ENCODE measurements at regions not wholly inside any gene's neighbourhood (a gene's known extent, or its start where the extent isn't known, plus 50 kb on each side); places are given as distances from the start of the nearest gene placed in this dataset.
"Not testable (repeated sequence)": the region's sequence is repeated elsewhere in the genome, so short reads cannot be mapped to it uniquely, and the experiment has no call there.

DNA sequence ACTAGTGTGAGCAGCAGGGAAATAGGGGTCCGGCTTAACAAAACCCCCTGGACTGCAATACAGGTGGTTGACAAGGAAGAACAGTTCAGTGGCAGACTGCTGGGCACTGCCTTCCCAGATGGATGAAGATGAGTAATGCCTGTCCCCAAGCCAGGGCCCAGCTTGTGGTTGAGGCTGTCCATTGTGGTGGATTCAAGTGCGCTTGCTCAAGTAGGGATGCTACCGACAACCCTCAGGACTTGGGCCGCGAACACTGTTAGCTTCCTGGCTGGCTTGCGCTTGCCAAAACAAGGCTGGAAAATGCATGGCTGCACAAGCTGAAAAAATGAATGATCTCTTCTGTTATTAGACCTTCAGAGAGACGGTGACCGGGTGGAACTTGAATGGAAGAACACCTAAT, 116.1 kb upstream of the ACBD5 start:
- ATAC-seq (no peak), DNase-seq (no peak)
- intact Hi-C loops (cut with DNase I): loop anchor here in 4 of 10 donors (5.0 to 10.0 kb wide), 3 partner anchors 132 to 464 kb away; no protein-coding TSS in a partner anchor
- H3K4me1 ChIP-seq: peaks cover 0 to 10% (median 0%) of the 10 kb centered on the region in 9 donors
- TF ChIP-seq, protein P1, sequence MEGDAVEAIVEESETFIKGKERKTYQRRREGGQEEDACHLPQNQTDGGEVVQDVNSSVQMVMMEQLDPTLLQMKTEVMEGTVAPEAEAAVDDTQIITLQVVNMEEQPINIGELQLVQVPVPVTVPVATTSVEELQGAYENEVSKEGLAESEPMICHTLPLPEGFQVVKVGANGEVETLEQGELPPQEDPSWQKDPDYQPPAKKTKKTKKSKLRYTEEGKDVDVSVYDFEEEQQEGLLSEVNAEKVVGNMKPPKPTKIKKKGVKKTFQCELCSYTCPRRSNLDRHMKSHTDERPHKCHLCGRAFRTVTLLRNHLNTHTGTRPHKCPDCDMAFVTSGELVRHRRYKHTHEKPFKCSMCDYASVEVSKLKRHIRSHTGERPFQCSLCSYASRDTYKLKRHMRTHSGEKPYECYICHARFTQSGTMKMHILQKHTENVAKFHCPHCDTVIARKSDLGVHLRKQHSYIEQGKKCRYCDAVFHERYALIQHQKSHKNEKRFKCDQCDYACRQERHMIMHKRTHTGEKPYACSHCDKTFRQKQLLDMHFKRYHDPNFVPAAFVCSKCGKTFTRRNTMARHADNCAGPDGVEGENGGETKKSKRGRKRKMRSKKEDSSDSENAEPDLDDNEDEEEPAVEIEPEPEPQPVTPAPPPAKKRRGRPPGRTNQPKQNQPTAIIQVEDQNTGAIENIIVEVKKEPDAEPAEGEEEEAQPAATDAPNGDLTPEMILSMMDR (IDR thresholded peaks at IDR 0.05): no peak
- WGBS, 2 donors: 93% methylated on average over 8 of the region's 8 CpGs
- H3K36me3 ChIP-seq: no peaks in the 10 kb centered on the region
- no peak overlapping the region for H3K27ac ChIP-seq
- no peaks in the 10 kb centered on the region for H3K27me3 ChIP-seq
- H3K4me3 ChIP-seq: no peak overlapping the region
- H3K9me3 ChIP-seq: no peaks in the 10 kb centered on the region

DNA sequence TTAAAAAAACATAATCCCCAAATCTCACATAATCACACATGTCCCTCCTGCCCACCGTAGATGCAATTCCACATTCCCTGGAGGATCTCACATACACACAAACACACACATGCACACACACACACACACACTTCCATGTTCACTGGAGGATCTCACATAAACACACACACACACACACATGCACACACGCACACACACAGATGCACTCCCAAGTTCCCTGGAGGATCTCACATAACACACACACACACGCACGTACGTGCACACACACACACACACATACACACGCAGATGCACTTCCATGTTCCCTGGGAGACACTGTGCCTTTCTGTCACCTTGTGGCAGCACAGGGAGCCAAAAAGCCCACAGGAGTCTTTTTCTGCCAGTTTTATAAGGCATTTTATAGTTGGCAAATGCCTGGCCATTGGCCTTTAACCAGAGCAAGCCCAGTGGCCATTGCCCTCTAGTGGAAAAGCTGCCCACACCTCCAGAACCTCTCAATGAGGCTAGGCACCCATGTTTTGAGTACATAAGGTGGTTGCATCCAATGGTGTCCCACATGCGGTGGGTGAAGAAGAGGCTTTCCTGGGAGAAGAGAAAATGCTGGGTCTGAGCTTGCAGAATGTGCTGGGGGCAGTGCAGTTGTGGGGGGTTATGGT, 115.4 kb upstream of the ACBD5 start:
- no peaks in the 10 kb centered on the region for H3K36me3 ChIP-seq
- peaks cover 0 to 10% (median 0%) of the 10 kb centered on the region in 9 donors for H3K4me1 ChIP-seq
- TF ChIP-seq, protein P1 (IDR thresholded peaks at IDR 0.05): no peak
- 89 to 93% methylated on average over 7 of the region's 7 CpGs for WGBS, 2 donors
- H3K27ac ChIP-seq: no peak overlapping the region
- no peak overlapping the region for H3K4me3 ChIP-seq
- peaks cover 0 to 3% (median 0%) of the 10 kb centered on the region in 7 donors for H3K27me3 ChIP-seq
- ATAC-seq: no peak
- intact Hi-C loops (cut with DNase I): loop anchor here in 4 of 10 donors (5.0 to 10.0 kb wide), 3 partner anchors 131 to 464 kb away; no protein-coding TSS in a partner anchor
- no peaks in the 10 kb centered on the region for H3K9me3 ChIP-seq
- DNase-seq: no peak

DNA sequence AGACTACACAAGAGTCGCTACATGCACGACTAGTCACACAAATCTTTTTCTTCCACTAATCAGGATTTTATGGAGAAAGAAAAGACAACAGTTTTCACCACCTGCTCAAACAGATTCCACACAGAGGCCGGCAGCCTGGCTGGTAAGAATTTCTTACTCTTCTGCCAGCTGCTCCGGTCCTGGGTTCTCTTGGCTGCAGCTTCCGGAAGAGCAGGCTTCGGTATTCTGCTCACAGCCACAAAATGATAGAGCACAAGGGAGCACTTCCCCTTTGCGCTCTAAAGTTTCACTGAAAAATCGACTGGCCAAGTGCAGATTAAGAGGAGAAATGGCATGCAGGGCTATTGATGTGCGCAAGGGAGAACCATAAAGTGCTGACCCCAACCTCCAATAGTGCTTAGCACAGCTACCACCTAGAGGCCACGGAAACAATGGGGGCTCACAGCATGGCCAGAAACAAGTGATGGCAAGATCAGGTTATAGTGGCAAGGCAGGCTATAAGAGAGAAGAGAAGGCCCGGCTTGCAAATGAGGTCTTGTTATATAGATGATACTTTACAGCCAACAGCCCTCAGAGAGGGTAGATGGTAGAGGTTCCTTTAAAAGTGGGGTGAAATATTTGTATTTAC, 114.2 kb upstream of the ACBD5 start:
- ATAC-seq: peak in 7 of 8 donors; percentile 46 to 82 (median 63)
- not testable (repeated sequence) for H3K9me3 ChIP-seq, H3K36me3 ChIP-seq, DNase-seq, H3K27me3 ChIP-seq, H3K4me3 ChIP-seq
- peak overlapping the region in 2 of 10 donors; percentile 2 to 35 for H3K27ac ChIP-seq
- intact Hi-C loops (cut with DNase I): loop anchor here in 4 of 10 donors (5.0 to 10.0 kb wide), 3 partner anchors 130 to 462 kb away; no protein-coding TSS in a partner anchor
- peaks cover 0 to 10% (median 0%) of the 10 kb centered on the region in 9 donors for H3K4me1 ChIP-seq
- WGBS, 2 donors: 50 to 54% methylated on average over 10 to 11 of the region's 11 CpGs

DNA sequence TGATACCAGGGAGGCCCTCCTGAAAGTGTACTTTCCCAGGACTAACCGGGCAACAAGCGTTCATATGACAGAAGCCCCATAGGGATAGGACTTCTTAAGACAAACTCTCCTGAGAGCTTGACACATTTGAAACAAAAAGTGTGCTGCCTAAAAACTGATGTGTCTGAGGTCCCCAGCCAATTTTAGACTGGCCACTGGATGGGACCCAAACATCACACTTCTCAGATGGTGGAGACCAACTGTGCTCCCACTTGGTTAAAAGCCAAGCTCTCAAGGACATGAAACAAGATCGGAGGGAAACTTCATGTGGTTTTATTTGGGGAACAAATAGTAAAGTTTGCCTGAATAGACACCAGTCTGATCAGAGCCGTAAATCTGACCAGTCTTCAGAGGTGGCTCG, 113.5 kb upstream of the ACBD5 start:
- H3K9me3 ChIP-seq, DNase-seq, H3K36me3 ChIP-seq, H3K4me3 ChIP-seq: not testable (repeated sequence)
- WGBS, 2 donors: 46 to 53% methylated on average over 5 of the region's 5 CpGs
- peaks cover 0 to 15% (median 0%) of the 10 kb centered on the region in 7 donors for H3K27me3 ChIP-seq
- H3K27ac ChIP-seq: peak overlapping the region in 2 of 10 donors; percentile 2 to 35
- peaks cover 0 to 10% (median 0%) of the 10 kb centered on the region in 9 donors for H3K4me1 ChIP-seq
- intact Hi-C loops (cut with DNase I): loop anchor here in 3 of 10 donors (10.0 kb wide), 2 partner anchors 129 to 459 kb away; no protein-coding TSS in a partner anchor
- peak in 4 of 8 donors; percentile 18 to 35 (median 28) for ATAC-seq

DNA sequence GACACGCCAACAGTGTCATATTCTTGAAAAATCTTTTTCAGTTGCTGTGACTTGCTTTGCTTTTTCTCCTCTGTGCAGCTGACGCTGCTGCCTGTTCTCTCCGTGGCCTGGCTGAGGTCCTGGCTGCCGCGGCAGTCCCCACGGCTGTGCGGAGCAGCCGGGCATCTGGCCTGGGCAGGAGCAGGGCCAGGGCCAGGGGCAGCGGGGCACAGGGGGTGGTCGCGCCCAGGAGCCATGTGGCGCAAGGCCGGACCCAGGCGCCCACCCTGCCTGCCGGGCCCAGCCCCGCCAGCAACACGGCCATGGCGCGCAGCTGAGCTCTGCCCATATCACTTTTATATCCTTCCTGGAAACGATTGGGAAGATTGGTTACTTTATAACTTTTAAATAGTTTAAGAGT, 109.4 kb upstream of the ACBD5 start:
- intact Hi-C loops (cut with DNase I): loop anchor here in 3 of 10 donors (10.0 kb wide), 2 partner anchors 125 to 455 kb away; no protein-coding TSS in a partner anchor

DNA sequence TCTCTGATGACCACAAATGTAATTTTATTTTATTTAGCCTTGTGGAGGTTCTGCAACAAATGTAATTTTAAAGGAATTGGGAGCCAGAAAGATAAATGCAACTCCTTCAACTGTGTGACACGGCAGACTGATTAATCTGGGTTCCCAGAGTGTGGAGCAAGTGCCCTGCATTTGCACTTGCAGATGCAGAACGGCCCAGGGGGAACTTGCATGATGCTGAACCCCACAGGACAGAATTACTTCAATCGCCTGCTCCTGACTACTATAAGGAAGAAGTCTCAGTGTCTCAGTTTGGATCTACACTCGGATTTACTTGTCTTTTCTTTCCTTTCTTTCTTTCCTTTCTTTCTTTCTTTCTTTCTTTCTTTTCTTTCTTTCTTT, 107.2 kb upstream of the ACBD5 start:
- intact Hi-C loops (cut with DNase I); H3K36me3 ChIP-seq; DNase-seq; H3K27ac ChIP-seq; H3K9me3 ChIP-seq; H3K4me3 ChIP-seq; ATAC-seq; H3K4me1 ChIP-seq: not testable (repeated sequence)
- 31% methylated on average over 4 of the region's 4 CpGs for WGBS, 2 donors
- peaks cover 0 to 22% (median 0%) of the 10 kb centered on the region in 7 donors for H3K27me3 ChIP-seq

More for the DNA sequence above, 109.4 kb upstream of the ACBD5 start:
- TF ChIP-seq, protein P1 (IDR thresholded peaks at IDR 0.05): no peak
- no peak overlapping the region for H3K4me3 ChIP-seq
- H3K27ac ChIP-seq: no peak overlapping the region
- H3K27me3 ChIP-seq: peaks cover 0 to 22% (median 0%) of the 10 kb centered on the region in 7 donors
- DNase-seq (no peak), ATAC-seq (no peak)
- peaks cover 0 to 10% (median 0%) of the 10 kb centered on the region in 9 donors for H3K4me1 ChIP-seq
- WGBS, 2 donors: 88 to 89% methylated on average over 20 of the region's 20 CpGs
- H3K9me3 ChIP-seq: no peaks in the 10 kb centered on the region
- no peaks in the 10 kb centered on the region for H3K36me3 ChIP-seq
